AG08396 (cell line): ENCODE measurements at regions not wholly inside any gene's neighbourhood (a gene's known extent, or its start where the extent isn't known, plus 50 kb on each side); places are given as distances from the start of the nearest gene placed in this dataset.
"Not testable (repeated sequence)": the region's sequence is repeated elsewhere in the genome, so short reads cannot be mapped to it uniquely, and the experiment has no call there.

Experiments
- DNase-seq: peaks from one replicate; pipeline ENCODE4 v3.0.0; 2012; ENCODE audit warnings: low spot score, mixed read lengths

GRCh38 chr15:96182736-96183513, 147.6 kb upstream of the NR2F2 start:
- no peak for DNase-seq

- DNase-seq: no peak
These were observed 147.0 kb upstream of the NR2F2 start for GRCh38 chr15:96183514-96183850.

- DNase-seq: no peak
These were observed 146.6 kb upstream of the NR2F2 start for GRCh38 chr15:96183867-96184266.

DNA sequence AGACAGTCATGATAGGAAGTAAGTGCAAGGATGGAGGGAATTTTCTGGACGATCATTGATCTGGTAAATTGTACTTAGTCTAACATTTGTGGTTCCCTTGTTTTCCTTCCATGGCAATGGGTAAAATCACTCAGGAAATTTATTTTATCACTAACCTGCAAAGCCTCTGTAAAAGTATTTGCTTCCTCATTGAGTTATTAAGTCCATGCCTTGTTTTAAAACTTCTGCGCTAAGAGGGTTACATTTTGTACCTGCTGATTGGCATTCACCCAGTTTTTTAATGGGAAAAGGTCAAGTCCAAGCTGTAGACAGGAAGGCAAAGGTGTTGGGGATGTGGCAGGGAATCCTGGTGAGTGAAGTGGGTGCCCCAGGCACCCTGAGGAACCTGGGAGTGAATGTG, 146.2 kb upstream of the NR2F2 start:
- no peak for DNase-seq

- no peak for DNase-seq
These were observed 144.4 kb upstream of the NR2F2 start for GRCh38 chr15:96186105-96186504.

DNA sequence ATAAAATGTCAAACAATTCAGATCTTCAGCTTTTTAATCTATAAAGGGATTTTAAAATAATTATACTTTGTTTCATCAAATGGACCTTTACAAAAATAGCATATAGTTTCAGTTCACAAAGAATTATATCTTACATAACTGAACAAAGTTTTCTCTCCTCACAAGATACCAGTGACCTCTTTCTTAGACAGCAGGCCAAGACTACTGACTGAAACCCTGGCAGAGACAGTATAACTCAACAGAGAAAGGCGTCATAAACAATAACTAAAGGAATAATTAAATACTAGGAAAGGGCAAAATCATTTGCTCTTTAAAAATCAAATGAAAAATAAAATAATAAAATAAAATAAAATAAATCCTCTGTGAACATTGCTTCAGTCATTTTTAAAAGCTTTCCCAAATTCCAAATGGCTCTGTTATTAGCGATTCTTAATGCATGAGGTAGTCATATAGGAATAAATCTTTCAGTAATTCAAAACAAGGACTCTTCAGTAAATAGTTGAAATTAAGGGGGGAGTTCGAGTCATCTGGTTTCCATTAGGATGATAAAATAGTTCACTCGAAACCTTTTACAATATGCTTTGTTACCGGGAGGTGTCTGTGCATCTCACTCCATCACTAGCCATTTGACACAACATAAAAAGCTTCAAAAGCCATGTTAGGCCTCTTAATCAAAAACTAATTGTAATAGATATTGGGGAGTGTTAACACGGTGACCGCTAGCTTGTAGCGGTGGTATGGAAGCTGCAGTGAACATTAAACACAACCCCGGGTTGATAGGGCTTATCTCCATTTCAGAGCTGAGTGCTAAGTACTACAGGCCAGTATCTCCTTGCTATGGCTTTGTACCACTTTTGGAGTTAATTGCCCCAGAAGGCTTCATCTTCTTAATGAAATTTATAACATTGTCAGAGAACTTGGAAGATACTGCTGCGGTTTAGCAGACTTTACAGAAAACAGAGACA, 142.9 kb upstream of the NR2F2 start:
- DNase-seq: no peak

DNA sequence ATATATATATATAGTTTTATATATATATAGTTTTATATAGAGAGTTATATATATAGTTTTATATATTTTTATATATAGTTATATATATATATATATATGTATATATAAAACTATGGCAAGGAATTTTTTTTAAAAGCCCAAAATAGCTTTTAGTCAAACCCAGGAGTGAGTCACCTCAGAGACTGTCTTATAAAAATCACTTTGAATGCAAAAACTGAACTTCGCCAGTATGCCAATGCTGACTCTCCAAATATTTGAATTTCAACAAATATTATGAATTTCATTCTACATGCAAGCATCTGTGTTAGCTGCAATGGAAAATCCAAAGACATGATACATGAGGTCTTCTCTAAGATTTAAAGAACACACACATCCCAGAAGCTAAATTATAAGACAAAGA, 132.8 kb upstream of the NR2F2 start:
- DNase-seq: no peak

DNA sequence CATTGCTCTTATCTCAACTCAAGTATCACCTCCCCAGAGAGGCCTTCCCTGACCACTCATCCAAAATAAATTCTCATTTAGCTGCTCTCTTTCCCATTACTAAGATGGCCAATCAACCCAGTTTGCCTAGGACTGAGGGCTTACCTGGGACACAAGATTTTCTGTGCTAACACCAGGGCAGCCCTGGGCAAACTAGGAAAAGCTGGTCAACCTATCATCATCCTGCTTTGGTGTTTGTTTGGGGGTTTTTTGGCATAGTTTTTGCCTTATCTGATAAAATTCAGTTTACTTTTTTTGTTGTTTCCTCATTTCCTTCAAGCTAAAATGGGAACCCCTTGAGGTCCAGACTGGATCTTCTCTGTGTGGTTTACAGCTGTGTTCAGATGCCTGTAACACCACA, 131.4 kb upstream of the NR2F2 start:
- no peak for DNase-seq

- DNase-seq: no peak
These were observed 130.0 kb upstream of the NR2F2 start for GRCh38 chr15:96200357-96200967.

DNA sequence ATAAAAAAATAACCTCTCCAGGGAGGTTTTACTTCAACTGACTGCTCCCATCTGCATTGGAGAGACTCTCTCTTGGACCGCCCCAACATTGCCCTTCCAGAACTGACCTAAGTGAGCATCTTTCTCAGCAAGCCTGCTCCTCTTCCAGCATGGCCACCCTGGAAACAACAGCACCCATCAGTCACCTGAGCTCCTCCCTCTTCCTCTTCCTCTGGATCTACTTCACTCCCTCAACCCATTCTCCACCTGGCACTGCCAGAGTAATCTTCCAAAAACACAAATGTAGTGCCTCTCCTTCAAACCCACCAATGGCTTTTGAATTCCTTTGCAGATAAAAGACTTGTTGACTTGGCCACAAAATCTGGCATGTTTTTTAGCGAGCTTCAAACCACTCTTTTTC, 128.8 kb upstream of the NR2F2 start:
- no peak for DNase-seq

GRCh38 chr15:96205588-96205987, 124.9 kb upstream of the NR2F2 start:
- DNase-seq: not testable (repeated sequence)

DNA sequence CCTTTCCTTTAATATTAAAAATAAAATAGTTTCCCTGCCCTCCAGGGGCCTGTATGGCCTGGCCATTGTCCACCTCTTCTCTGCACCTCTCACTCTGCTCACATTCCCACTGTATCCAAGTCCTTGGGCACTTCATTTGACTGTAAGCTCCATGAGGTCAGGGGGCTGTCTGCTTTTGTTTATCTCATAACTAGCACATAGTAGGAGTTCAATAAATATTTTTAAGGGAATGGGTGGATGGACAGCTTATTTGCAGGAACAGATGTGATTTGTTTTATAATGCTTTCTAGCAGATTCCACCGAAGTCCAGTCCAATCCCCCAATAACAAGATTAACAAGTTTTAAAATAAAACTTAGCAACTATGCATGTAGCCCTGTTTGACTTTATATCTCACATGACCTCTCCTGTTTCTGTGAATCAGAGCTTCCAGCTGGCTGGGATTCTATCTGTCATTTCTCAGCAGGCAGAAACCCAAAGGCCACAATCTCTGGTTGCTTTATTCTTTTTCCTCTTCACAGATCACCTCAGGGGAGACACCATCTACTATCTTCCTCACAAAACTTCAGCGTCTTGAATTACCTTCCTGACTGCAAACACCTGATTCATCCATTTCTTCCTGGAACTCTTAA, 123.0 kb upstream of the NR2F2 start:
- no peak for DNase-seq

- no peak for DNase-seq
These were observed 121.2 kb upstream of the NR2F2 start for GRCh38 chr15:96209285-96209735.

GRCh38 chr15:96213045-96213444, 117.5 kb upstream of the NR2F2 start:
- no peak for DNase-seq

GRCh38 chr15:96213896-96214295, 116.6 kb upstream of the NR2F2 start:
- no peak for DNase-seq

DNA sequence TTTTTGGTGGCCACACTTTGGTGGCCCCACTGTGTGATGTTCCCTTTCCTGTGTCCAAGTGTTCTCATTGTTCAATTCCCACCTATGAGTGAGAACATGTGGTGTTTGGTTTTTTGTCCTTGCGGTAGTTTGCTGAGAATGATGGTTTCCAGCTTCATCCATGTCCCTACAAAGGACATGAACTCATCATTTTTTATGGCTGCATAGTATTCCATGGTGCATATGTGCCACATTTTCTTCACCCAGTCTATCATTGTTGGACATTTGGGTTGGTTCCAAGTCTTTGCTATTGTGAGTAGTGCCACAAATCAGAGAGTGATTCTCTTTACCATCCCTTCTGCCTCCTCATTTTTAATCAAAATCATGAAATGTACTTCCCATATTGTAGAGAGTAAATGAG, 114.0 kb upstream of the NR2F2 start:
- not testable (repeated sequence) for DNase-seq

DNA sequence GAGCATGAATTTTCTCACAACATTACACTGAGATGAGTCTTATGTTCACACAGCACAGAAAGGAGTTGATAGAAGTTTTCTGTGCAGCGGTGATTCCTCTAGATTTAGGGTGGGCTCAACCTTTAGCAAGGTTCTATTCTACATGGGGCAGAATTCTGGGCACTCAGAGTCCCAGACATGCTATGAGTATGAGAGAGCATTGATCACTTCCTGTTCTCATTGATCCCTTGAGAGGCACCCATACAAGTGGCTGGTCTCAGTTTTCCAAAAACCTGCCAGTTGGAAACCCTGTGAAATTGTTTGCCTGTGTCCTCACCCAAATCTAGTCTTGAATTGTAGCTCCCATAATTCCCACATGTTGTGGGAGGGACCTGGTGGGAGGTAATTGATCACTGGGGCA, 112.5 kb upstream of the NR2F2 start:
- no peak for DNase-seq

GRCh38 chr15:96218623-96219455, 111.7 kb upstream of the NR2F2 start:
- DNase-seq: no peak

DNA sequence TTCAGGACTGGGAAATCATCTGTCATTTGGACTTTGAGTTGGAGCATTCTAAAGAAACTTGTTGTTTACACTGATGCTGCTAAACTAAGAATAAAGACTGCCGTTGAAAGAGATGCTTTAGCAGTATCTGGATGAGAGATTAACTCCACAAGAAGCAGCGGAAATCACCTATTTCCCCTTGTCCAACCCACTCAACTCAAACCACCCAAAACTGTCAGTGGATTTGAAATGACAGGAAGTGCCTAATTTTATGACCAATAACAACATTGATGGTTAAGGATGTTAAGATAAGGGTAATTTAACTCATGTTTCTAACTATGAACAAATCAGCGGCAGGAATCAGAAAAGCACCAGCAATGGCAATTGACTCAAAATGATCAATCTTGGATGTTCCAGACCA, 110.8 kb upstream of the NR2F2 start:
- DNase-seq: no peak

DNA sequence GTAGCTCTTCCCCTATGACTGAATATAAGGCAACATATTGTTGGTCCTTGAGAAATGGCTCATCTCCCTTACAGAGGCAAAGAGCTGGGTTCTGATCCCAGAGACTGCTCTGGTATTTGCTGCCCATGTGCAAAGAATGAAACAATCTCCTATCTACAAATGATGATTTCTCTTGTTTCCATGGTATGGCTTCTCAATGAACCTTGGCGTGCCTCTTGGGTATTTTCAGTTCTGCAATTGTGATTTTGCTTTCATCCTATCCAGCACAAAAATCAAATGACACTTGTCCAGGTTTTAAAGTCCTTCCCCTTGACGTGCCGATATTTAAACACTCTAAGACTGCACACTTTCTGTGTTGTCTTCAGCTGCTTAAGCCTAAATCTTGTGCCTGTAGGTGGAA, 109.8 kb upstream of the NR2F2 start:
- DNase-seq: no peak

GRCh38 chr15:96222981-96223380, 107.5 kb upstream of the NR2F2 start:
- DNase-seq: no peak
